Prostate gland (tissue), 2 donors: ENCODE measurements at regions not wholly inside any gene's neighbourhood (a gene's known extent, or its start where the extent isn't known, plus 50 kb on each side); places are given as distances from the start of the nearest gene placed in this dataset.

ENCODE experiments used
- POLR2AphosphoS5 ChIP-seq: sonication (generic); formaldehyde crosslinking; IDR thresholded peaks from one replicate; pipeline ENCODE4 v1.6.1; 2017; ENCODE audit warnings: antibody characterized with exemption
- TF ChIP-seq, protein P1 (sequence below), 4 experiments: fragments of 200-600 bp in 2 of 4; fragments of 450-650 bp in 2 of 4; sonication (generic) in 2 of 4; IDR thresholded peaks; 1 replicate in 3 of 4; 2 replicates in 1 of 4; pipeline ENCODE4 v1.5.1; 2016 to 2019; ENCODE audit warnings: antibody characterized with exemption in 4 of 4, mild to moderate bottlenecking in 2 of 4, moderate library complexity in 2 of 4

DNA sequence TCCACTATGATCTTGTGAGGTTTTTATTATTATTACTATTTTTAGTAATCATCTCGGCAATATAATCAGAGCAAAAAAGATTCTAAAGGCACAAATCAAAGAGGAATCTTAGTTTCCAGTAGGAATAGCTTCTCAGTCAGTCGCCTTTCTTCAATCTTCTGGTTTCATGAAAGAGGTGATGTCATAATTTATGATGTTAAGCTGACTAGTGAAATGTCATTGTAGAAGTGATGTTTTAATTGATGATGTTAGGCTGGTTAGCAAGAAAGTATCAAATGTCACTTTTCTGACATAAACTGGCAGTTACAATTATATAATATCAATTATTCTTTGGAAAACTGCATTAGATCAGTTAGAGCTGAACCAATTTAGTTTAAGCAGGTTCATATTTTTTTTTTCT is 476.7 kb upstream of the ETAA1 start:
- TF ChIP-seq POLR2AphosphoS5 = no peak
- TF ChIP-seq, protein P1, sequence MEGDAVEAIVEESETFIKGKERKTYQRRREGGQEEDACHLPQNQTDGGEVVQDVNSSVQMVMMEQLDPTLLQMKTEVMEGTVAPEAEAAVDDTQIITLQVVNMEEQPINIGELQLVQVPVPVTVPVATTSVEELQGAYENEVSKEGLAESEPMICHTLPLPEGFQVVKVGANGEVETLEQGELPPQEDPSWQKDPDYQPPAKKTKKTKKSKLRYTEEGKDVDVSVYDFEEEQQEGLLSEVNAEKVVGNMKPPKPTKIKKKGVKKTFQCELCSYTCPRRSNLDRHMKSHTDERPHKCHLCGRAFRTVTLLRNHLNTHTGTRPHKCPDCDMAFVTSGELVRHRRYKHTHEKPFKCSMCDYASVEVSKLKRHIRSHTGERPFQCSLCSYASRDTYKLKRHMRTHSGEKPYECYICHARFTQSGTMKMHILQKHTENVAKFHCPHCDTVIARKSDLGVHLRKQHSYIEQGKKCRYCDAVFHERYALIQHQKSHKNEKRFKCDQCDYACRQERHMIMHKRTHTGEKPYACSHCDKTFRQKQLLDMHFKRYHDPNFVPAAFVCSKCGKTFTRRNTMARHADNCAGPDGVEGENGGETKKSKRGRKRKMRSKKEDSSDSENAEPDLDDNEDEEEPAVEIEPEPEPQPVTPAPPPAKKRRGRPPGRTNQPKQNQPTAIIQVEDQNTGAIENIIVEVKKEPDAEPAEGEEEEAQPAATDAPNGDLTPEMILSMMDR (IDR thresholded peaks at IDR 0.05) = no peak
